GM23338 (cell line): ENCODE measurements at regions not wholly inside any gene's neighbourhood (a gene's known extent, or its start where the extent isn't known, plus 50 kb on each side); places are given as distances from the start of the nearest gene placed in this dataset.

ENCODE experiments used
- ATAC-seq: fragments of 200-7000 bp; cut with Tn5 transposase; 3 replicates; pipeline ENCODE4 v1.9.1; 2020
- DNase-seq: peaks from one replicate; pipeline ENCODE4 v3.0.0-alpha.2; 2015; ENCODE audit warnings: low spot score
- H2AFZ ChIP-seq: fragments of 200-600 bp; sonication (generic); 2 replicates; pipeline ENCODE4 v1.8.0; 2016; ENCODE audit warnings: antibody characterized with exemption, mild to moderate bottlenecking, moderate library complexity
- H3F3A ChIP-seq: fragments of 200-600 bp; sonication (generic); replicated peaks from 2 replicates; pipeline ENCODE4 v1.8.0; 2017; ENCODE audit warnings: antibody characterized with exemption, mixed run types, low read depth
- H3K27ac ChIP-seq: fragments of 200-600 bp; sonication (generic); 2 replicates; pipeline ENCODE4 v1.6.1; 2016; ENCODE audit warnings: low read depth
- H3K27me3 ChIP-seq: fragments of 200-600 bp; sonication (generic); 2 replicates; pipeline ENCODE4 v1.8.0; 2016; ENCODE audit warnings: mild to moderate bottlenecking, mixed run types, moderate library complexity; ENCODE audit not compliant: insufficient read depth
- H3K36me3 ChIP-seq: fragments of 200-600 bp; sonication (generic); 2 replicates; pipeline ENCODE4 v1.8.0; 2016; ENCODE audit warnings: mild to moderate bottlenecking; ENCODE audit not compliant: insufficient read depth
- H3K4me1 ChIP-seq: fragments of 200-600 bp; sonication (generic); 2 replicates; pipeline ENCODE4 v1.8.0; 2016; ENCODE audit warnings: mild to moderate bottlenecking, moderate library complexity; ENCODE audit not compliant: insufficient read depth
- H3K4me2 ChIP-seq: fragments of 200-600 bp; sonication (generic); 2 replicates; pipeline ENCODE4 v1.7.1; 2017; ENCODE audit warnings: mixed run types
- H3K4me3 ChIP-seq: fragments of 200-600 bp; sonication (generic); 2 replicates; pipeline ENCODE4 v1.6.1; 2016; ENCODE audit warnings: mixed run types
- H3K79me2 ChIP-seq: fragments of 200-600 bp; sonication (generic); replicated peaks from 2 replicates; pipeline ENCODE4 v1.8.0; 2017; ENCODE audit warnings: mild to moderate bottlenecking; ENCODE audit not compliant: insufficient read depth
- H3K9me2 ChIP-seq: fragments of 200-600 bp; sonication (generic); 2 replicates; pipeline ENCODE4 v1.8.0; 2017; ENCODE audit not compliant: insufficient read depth
- H4K20me1 ChIP-seq: fragments of 200-600 bp; sonication (generic); replicated peaks from 2 replicates; pipeline ENCODE4 v1.8.0; 2017; ENCODE audit warnings: mild to moderate bottlenecking; ENCODE audit not compliant: insufficient read depth
- H3K27ac Mint-ChIP-seq: 2 replicates; pipeline ENCODE4 v1.8.0; 2020; ENCODE audit warnings: inconsistent platforms, mild to moderate bottlenecking, moderate library complexity, mixed read lengths
- H3K27me3 Mint-ChIP-seq: 3 replicates; pipeline ENCODE4 v1.8.0; 2022; ENCODE audit warnings: low read depth, mild to moderate bottlenecking, moderate library complexity, mixed read lengths, inconsistent platforms; ENCODE audit not compliant: insufficient read depth, poor library complexity
- H3K36me3 Mint-ChIP-seq: 3 replicates; pipeline ENCODE4 v1.8.0; 2021; ENCODE audit warnings: low read depth, mild to moderate bottlenecking, inconsistent platforms, moderate library complexity, mixed read lengths
- H3K4me1 Mint-ChIP-seq: 3 replicates; pipeline ENCODE4 v1.8.0; 2020; ENCODE audit warnings: mild to moderate bottlenecking, inconsistent platforms, mixed read lengths
- H3K4me3 Mint-ChIP-seq: 3 replicates; pipeline ENCODE4 v1.8.0; 2021; ENCODE audit warnings: moderate library complexity, mild to moderate bottlenecking, inconsistent platforms, mixed read lengths
- H3K9me3 Mint-ChIP-seq: 3 replicates; pipeline ENCODE4 v1.8.0; 2020; ENCODE audit warnings: moderate library complexity, mild to moderate bottlenecking, inconsistent platforms, mixed read lengths
- CREB1 ChIP-seq: fragments of 250-450 bp; sonication (Bioruptor Pico); IDR thresholded peaks from 2 replicates; pipeline ENCODE4 v1.5.0; 2020; ENCODE audit warnings: low read depth, mild to moderate bottlenecking, moderate library complexity
- ETS1 ChIP-seq: IDR thresholded peaks from 2 replicates; pipeline ENCODE4 v1.6.1; 2016; ENCODE audit warnings: antibody characterized with exemption
- NANOG ChIP-seq: IDR thresholded peaks from 2 replicates; pipeline ENCODE4 v1.6.1; 2016; ENCODE audit warnings: antibody characterized with exemption, borderline replicate concordance
- POLR2AphosphoS5 ChIP-seq: IDR thresholded peaks from 2 replicates; pipeline ENCODE4 v1.6.1; 2016; ENCODE audit warnings: antibody characterized with exemption, low read depth
- ZNF331 ChIP-seq: fragments of 250-450 bp; sonication (Bioruptor Pico); IDR thresholded peaks from 2 replicates; pipeline ENCODE4 v1.5.0; 2020; ENCODE audit warnings: low read depth, mild to moderate bottlenecking, moderate library complexity
- ZNF462 ChIP-seq: fragments of 250-450 bp; sonication (Bioruptor Pico); IDR thresholded peaks from 2 replicates; pipeline ENCODE4 v1.5.0; 2020; ENCODE audit warnings: mild to moderate bottlenecking, moderate library complexity
- TF ChIP-seq, protein P1 (sequence below), 2 experiments: fragments of 200-600 bp in 1 of 2; sonication (generic) in 1 of 2; conservative IDR thresholded peaks; 2 replicates each; pipeline versions ENCODE4 v1.5.1 to v1.6.1; 2016 to 2017; ENCODE audit warnings: antibody characterized with exemption in 2 of 2, low read depth in 2 of 2, mild to moderate bottlenecking in 2 of 2, moderate library complexity in 1 of 2

DNA sequence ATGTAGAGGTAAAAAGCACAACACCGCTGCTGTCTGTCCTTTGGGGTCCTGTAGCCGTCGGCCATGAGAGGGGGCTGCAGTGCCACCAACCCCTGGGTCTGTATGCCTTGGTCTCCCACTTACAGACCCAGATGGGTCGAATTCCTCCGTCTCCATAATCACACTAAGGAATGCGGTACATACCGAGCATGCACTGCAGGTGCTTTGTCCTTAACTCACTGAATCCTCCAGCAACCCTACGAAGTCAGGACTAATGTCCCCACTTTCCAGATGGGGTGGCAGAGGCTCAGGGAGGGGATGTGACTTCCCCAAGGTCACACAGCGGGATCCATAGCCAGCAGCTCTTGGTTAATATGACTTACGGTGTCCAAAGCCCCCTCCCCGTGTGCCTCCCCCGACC, 219.9 kb upstream of the CIBAR2 start:
- Histone ChIP-seq H3K27ac (no peak overlapping the region), H3K4me1 (peaks cover 52% of the 10 kb centered on the region), H3K4me3 (no peak overlapping the region), H3K9me2 (no peaks in the 10 kb centered on the region), H3K27me3 (peaks cover 44% of the 10 kb centered on the region), H3K4me2 (0 out of 2 replicates have a peak overlapping the region, but pooled peaks have one; percentile 56), H3K79me2 (no peaks in the 10 kb centered on the region; the same call in 1 of the 2 replicates), H2AFZ (no peak overlapping the region), H3K36me3 (no peaks in the 10 kb centered on the region), H4K20me1 (no peaks in the 10 kb centered on the region; the same call in 1 of the 2 replicates), H3F3A (peaks cover 30% of the 10 kb centered on the region)
- Mint-ChIP-seq H3K4me1 (peaks cover 64% of the 10 kb centered on the region), H3K27ac (no peak overlapping the region), H3K27me3 (peaks cover 56% of the 10 kb centered on the region), H3K9me3 (peaks cover 2% of the 10 kb centered on the region; the same call in 1 of the 3 replicates), H3K4me3 (no peak overlapping the region), H3K36me3 (peaks cover 4% of the 10 kb centered on the region)
- ATAC-seq (peak; percentile 1), DNase-seq (peak; percentile 88)
- TF ChIP-seq, protein P1, sequence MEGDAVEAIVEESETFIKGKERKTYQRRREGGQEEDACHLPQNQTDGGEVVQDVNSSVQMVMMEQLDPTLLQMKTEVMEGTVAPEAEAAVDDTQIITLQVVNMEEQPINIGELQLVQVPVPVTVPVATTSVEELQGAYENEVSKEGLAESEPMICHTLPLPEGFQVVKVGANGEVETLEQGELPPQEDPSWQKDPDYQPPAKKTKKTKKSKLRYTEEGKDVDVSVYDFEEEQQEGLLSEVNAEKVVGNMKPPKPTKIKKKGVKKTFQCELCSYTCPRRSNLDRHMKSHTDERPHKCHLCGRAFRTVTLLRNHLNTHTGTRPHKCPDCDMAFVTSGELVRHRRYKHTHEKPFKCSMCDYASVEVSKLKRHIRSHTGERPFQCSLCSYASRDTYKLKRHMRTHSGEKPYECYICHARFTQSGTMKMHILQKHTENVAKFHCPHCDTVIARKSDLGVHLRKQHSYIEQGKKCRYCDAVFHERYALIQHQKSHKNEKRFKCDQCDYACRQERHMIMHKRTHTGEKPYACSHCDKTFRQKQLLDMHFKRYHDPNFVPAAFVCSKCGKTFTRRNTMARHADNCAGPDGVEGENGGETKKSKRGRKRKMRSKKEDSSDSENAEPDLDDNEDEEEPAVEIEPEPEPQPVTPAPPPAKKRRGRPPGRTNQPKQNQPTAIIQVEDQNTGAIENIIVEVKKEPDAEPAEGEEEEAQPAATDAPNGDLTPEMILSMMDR (conservative IDR thresholded peaks at IDR 0.05; ENCODE audit: low read depth in 2 of 2), result peak; percentile 33 to 44; a peak in 3 of 4 replicates
- TF ChIP-seq POLR2AphosphoS5 (peak; percentile 85), ZNF331 (CRISPR knock-in tag) (no peak), ETS1 (no peak), ZNF462 (CRISPR knock-in tag) (no peak), NANOG (no peak), CREB1 (CRISPR knock-in tag) (peak; percentile 54; the same call in 1 of the 2 replicates)
